GM12891 (cell line): ENCODE measurements at regions not wholly inside any gene's neighbourhood (a gene's known extent, or its start where the extent isn't known, plus 50 kb on each side); places are given as distances from the start of the nearest gene placed in this dataset.

Experiments
- PAX5 ChIP-seq: IDR thresholded peaks from 2 replicates; pipeline ENCODE4 v1.6.1; 2011; ENCODE audit warnings: low read length, moderate library complexity, mild to moderate bottlenecking; ENCODE audit not compliant: insufficient read depth, severe bottlenecking
- POLR2A ChIP-seq: IDR thresholded peaks from 2 replicates; pipeline ENCODE4 v1.6.1; 2011; ENCODE audit warnings: low read depth, low read length, control low read depth
- POLR2AphosphoS5 ChIP-seq: IDR thresholded peaks from 2 replicates; pipeline ENCODE4 v1.6.1; 2011; ENCODE audit warnings: low read depth, low read length, control low read depth
- SPI1 ChIP-seq: IDR thresholded peaks from 2 replicates; pipeline ENCODE4 v1.6.1; 2011; ENCODE audit warnings: low read depth, low read length, control low read depth
- TAF1 ChIP-seq: IDR thresholded peaks from 2 replicates; pipeline ENCODE4 v1.6.1; 2011; ENCODE audit warnings: low read depth, low read length, control low read depth

DNA sequence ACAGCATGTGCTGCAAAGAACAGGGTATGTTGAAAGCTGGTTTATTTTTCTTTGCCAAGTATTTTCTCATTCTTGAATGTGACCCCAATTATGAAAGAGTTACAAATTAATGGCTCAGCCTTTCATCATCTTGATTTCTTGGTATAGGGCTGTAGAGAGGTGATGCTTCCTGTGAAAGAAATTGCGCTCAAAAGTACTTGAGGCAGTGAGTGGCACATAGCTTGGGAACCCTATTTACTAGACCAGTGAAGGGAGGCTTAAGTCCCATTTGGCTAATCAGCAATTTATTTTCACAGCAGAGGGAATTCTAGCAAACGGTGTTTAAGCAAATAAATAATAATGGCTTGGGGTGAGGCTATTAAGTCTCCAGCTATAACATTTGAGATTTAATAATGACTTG, 153.9 kb upstream of the MIS18BP1 start:
- TF ChIP-seq SPI1 = no peak
- no peak for TF ChIP-seq POLR2AphosphoS5
- TF ChIP-seq POLR2A = no peak
- no peak for TF ChIP-seq PAX5
- TF ChIP-seq TAF1 = no peak
